Choroid plexus epithelial cell (primary cell): ENCODE measurements at regions not wholly inside any gene's neighbourhood (a gene's known extent, or its start where the extent isn't known, plus 50 kb on each side); places are given as distances from the start of the nearest gene placed in this dataset.

Source experiments
- DNase-seq: peaks from one replicate; pipeline ENCODE4 v3.0.0-alpha.2; 2010; ENCODE audit warnings: low read depth
- H3K4me3 ChIP-seq: 2 replicates; pipeline ENCODE4 v1.5.1; 2011; ENCODE audit warnings: low read depth, mild to moderate bottlenecking, control low read depth, low read length, moderate library complexity
- TF ChIP-seq, protein P1 (sequence below): conservative IDR thresholded peaks from 2 replicates; pipeline ENCODE4 v1.5.1; 2011; ENCODE audit warnings: low read depth, mild to moderate bottlenecking, control low read depth, inconsistent platforms, low read length, moderate library complexity

- TF ChIP-seq, protein P1, sequence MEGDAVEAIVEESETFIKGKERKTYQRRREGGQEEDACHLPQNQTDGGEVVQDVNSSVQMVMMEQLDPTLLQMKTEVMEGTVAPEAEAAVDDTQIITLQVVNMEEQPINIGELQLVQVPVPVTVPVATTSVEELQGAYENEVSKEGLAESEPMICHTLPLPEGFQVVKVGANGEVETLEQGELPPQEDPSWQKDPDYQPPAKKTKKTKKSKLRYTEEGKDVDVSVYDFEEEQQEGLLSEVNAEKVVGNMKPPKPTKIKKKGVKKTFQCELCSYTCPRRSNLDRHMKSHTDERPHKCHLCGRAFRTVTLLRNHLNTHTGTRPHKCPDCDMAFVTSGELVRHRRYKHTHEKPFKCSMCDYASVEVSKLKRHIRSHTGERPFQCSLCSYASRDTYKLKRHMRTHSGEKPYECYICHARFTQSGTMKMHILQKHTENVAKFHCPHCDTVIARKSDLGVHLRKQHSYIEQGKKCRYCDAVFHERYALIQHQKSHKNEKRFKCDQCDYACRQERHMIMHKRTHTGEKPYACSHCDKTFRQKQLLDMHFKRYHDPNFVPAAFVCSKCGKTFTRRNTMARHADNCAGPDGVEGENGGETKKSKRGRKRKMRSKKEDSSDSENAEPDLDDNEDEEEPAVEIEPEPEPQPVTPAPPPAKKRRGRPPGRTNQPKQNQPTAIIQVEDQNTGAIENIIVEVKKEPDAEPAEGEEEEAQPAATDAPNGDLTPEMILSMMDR = no peak
- H3K4me3 ChIP-seq = no peak overlapping the region
- DNase-seq = no peak
These were observed 206.8 kb upstream of the SLC35B3 start for GRCh38 chr6:8642131-8642530.

- DNase-seq = no peak
These were observed 204.7 kb upstream of the SLC35B3 start for GRCh38 chr6:8639928-8640649.

GRCh38 chr6:8637896-8638597 is 202.7 kb upstream of the SLC35B3 start:
- no peak overlapping the region for H3K4me3 ChIP-seq
- TF ChIP-seq, protein P1 = no peak
- no peak for DNase-seq

More at GRCh38 chr6:8639928-8640649, 204.7 kb upstream of the SLC35B3 start:
- TF ChIP-seq, protein P1 = no peak
- H3K4me3 ChIP-seq = no peak overlapping the region

GRCh38 chr6:8633762-8634161 is 198.4 kb upstream of the SLC35B3 start:
- DNase-seq = no peak
- TF ChIP-seq, protein P1 = no peak

GRCh38 chr6:8628736-8629135 is 193.4 kb upstream of the SLC35B3 start:
- no peak for DNase-seq
- H3K4me3 ChIP-seq = no peak overlapping the region
- TF ChIP-seq, protein P1 = no peak

More at GRCh38 chr6:8633762-8634161, 198.4 kb upstream of the SLC35B3 start:
- H3K4me3 ChIP-seq = no peak overlapping the region

DNA sequence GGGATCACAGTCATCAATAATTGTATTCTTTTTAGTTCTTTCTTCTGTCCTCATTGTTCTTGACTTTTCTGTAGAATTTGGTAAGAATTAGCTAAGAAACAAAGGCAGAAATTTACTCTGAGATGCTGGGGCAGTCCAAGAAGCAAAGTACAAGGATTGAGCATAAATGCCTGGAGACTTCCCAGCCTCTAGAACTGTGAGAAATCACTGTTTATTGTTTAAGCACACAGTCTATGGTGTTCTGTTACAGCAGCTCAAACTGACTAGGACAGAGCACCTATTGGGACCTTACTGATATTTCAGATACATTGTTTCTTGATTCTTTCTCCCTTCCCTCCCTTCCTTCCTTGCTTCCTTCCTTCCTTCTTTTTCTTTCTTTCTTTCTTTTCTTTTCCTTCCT is 192.7 kb upstream of the SLC35B3 start:
- peak; percentile 15 for DNase-seq
- H3K4me3 ChIP-seq = no peak overlapping the region
- TF ChIP-seq, protein P1 = no peak
